GM23338 (cell line): ENCODE measurements at regions not wholly inside any gene's neighbourhood (a gene's known extent, or its start where the extent isn't known, plus 50 kb on each side); places are given as distances from the start of the nearest gene placed in this dataset.

Experiments
- CTCF ChIP-seq, 2 experiments: fragments of 200-600 bp in 1 of 2; sonication (generic) in 1 of 2; conservative IDR thresholded peaks; 2 replicates each; pipeline versions ENCODE4 v1.5.1 to v1.6.1; 2016 to 2017; ENCODE audit warnings: antibody characterized with exemption in 2 of 2, low read depth in 2 of 2, mild to moderate bottlenecking in 2 of 2, moderate library complexity in 1 of 2
- EZH2 ChIP-seq: fragments of 200-600 bp; sonication (generic); IDR thresholded peaks from one replicate; pipeline ENCODE4 v1.8.0; 2017; ENCODE audit warnings: antibody characterized with exemption, mild to moderate bottlenecking, low read depth; ENCODE audit not compliant: unreplicated experiment
- EZH2phosphoT487 ChIP-seq: fragments of 200-600 bp; sonication (generic); IDR thresholded peaks from one replicate; pipeline ENCODE4 v1.8.1; 2018; ENCODE audit warnings: antibody characterized with exemption; ENCODE audit not compliant: unreplicated experiment
- NANOG ChIP-seq: IDR thresholded peaks from 2 replicates; pipeline ENCODE4 v1.6.1; 2016; ENCODE audit warnings: antibody characterized with exemption, borderline replicate concordance
- POLR2AphosphoS5 ChIP-seq: IDR thresholded peaks from 2 replicates; pipeline ENCODE4 v1.6.1; 2016; ENCODE audit warnings: antibody characterized with exemption, low read depth
- REST ChIP-seq: IDR thresholded peaks from one replicate; pipeline ENCODE4 v1.6.1; 2018; ENCODE audit warnings: antibody characterized with exemption; ENCODE audit not compliant: unreplicated experiment
- ZNF462 ChIP-seq: fragments of 250-450 bp; sonication (Bioruptor Pico); IDR thresholded peaks from 2 replicates; pipeline ENCODE4 v1.5.0; 2020; ENCODE audit warnings: mild to moderate bottlenecking, moderate library complexity
- TF ChIP-seq, protein P1 (sequence below): IDR thresholded peaks from 2 replicates; pipeline ENCODE4 v1.6.1; 2016; ENCODE audit warnings: antibody characterized with exemption

GRCh38 chr14:76682367-76682766 lies 78.9 kb upstream of the VASH1 start:
- TF ChIP-seq CTCF (conservative IDR thresholded peaks at IDR 0.05; ENCODE audit: low read depth in 2 of 2) (no peak), POLR2AphosphoS5 (no peak), EZH2 (no peak), REST (no peak), NANOG (no peak), EZH2phosphoT487 (no peak), ZNF462 (CRISPR knock-in tag) (no peak)
- TF ChIP-seq, protein P1, sequence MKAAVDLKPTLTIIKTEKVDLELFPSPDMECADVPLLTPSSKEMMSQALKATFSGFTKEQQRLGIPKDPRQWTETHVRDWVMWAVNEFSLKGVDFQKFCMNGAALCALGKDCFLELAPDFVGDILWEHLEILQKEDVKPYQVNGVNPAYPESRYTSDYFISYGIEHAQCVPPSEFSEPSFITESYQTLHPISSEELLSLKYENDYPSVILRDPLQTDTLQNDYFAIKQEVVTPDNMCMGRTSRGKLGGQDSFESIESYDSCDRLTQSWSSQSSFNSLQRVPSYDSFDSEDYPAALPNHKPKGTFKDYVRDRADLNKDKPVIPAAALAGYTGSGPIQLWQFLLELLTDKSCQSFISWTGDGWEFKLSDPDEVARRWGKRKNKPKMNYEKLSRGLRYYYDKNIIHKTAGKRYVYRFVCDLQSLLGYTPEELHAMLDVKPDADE, result no peak
